GM19043 (cell line): ENCODE measurements at regions not wholly inside any gene's neighbourhood (a gene's known extent, or its start where the extent isn't known, plus 50 kb on each side); places are given as distances from the start of the nearest gene placed in this dataset.

Experiments used
- ATAC-seq: cut with Tn5 transposase; IDR thresholded peaks from one replicate; pipeline ENCODE4 v1.9.1; 2021; ENCODE audit warnings: low read depth; ENCODE audit not compliant: unreplicated experiment

- no peak for ATAC-seq
These were observed 242.5 kb upstream of the N4BP1 start for GRCh38 chr16:48852458-48852857.

GRCh38 chr16:48850097-48850770 is 240.3 kb upstream of the N4BP1 start:
- no peak for ATAC-seq

GRCh38 chr16:48846277-48846676 is 236.3 kb upstream of the N4BP1 start:
- ATAC-seq = no peak

- no peak for ATAC-seq
These were observed 235.3 kb upstream of the N4BP1 start for GRCh38 chr16:48845261-48845660.

GRCh38 chr16:48838349-48838748 is 228.4 kb upstream of the N4BP1 start:
- no peak for ATAC-seq

- ATAC-seq = no peak
These were observed 226.7 kb upstream of the N4BP1 start for GRCh38 chr16:48836636-48837035.

GRCh38 chr16:48836067-48836466 is 226.1 kb upstream of the N4BP1 start:
- no peak for ATAC-seq

GRCh38 chr16:48834576-48834975 is 224.6 kb upstream of the N4BP1 start:
- ATAC-seq = no peak

GRCh38 chr16:48833461-48833860 is 223.5 kb upstream of the N4BP1 start:
- ATAC-seq = no peak

- ATAC-seq = no peak
These were observed 221.2 kb upstream of the N4BP1 start for GRCh38 chr16:48831076-48831722.

GRCh38 chr16:48829336-48830310 is 219.6 kb upstream of the N4BP1 start:
- ATAC-seq = no peak

GRCh38 chr16:48824271-48824670 is 214.3 kb upstream of the N4BP1 start:
- ATAC-seq = no peak

GRCh38 chr16:48822431-48822830 is 212.5 kb upstream of the N4BP1 start:
- ATAC-seq = no peak

- ATAC-seq = no peak
These were observed 210.4 kb upstream of the N4BP1 start for GRCh38 chr16:48820379-48820778.

GRCh38 chr16:48818257-48818656 is 208.3 kb upstream of the N4BP1 start:
- no peak for ATAC-seq

GRCh38 chr16:48817032-48817431 is 207.1 kb upstream of the N4BP1 start:
- no peak for ATAC-seq

GRCh38 chr16:48816393-48816792 is 206.4 kb upstream of the N4BP1 start:
- ATAC-seq = no peak

GRCh38 chr16:48814994-48815393 is 205.0 kb upstream of the N4BP1 start:
- no peak for ATAC-seq

GRCh38 chr16:48813485-48813884 is 203.5 kb upstream of the N4BP1 start:
- no peak for ATAC-seq

GRCh38 chr16:48812856-48813255 is 202.9 kb upstream of the N4BP1 start:
- no peak for ATAC-seq

GRCh38 chr16:48811478-48811877 is 201.5 kb upstream of the N4BP1 start:
- no peak for ATAC-seq
